Left lung (tissue), 4 donors: ENCODE measurements at regions not wholly inside any gene's neighbourhood (a gene's known extent, or its start where the extent isn't known, plus 50 kb on each side); places are given as distances from the start of the nearest gene placed in this dataset.

Experiments used
- ATAC-seq: fragments of 200-7000 bp; cut with Tn5 transposase; one replicate; pipeline ENCODE4 v1.9.1; 2020; ENCODE audit warnings: moderate library complexity
- DNase-seq, 4 donors: peaks; one replicate each; pipeline ENCODE4 v3.0.0-alpha.2; 2013 to 2020
- H3K27ac ChIP-seq, 2 donors: fragments of 200-600 bp; sonication (generic) in 1 of 2; one replicate each; pipeline versions ENCODE4 v1.5.0 to v1.8.0; 2020 to 2021
- H3K27me3 ChIP-seq, 2 donors: fragments of 200-600 bp; sonication (generic) in 1 of 2; one replicate each; pipeline versions ENCODE4 v1.5.0 to v1.8.0; 2020 to 2021
- H3K36me3 ChIP-seq, 2 donors: fragments of 200-600 bp; sonication (generic) in 1 of 2; one replicate each; pipeline versions ENCODE4 v1.5.0 to v1.8.0; 2020 to 2021
- H3K4me1 ChIP-seq, 2 donors: fragments of 200-600 bp; one replicate each; pipeline ENCODE4 v1.8.0; 2021
- H3K4me3 ChIP-seq, 2 donors: fragments of 200-600 bp; sonication (generic) in 1 of 2; one replicate each; pipeline versions ENCODE4 v1.5.0 to v1.8.0; 2020 to 2021; ENCODE audit warnings: mild to moderate bottlenecking in 1 of 2
- H3K9me3 ChIP-seq, 2 donors: fragments of 200-600 bp; sonication (generic) in 1 of 2; one replicate each; pipeline versions ENCODE4 v1.5.0 to v1.8.0; 2020 to 2021
- CTCF ChIP-seq, 2 donors: fragments of 200-600 bp; sonication (generic) in 1 of 2; IDR thresholded peaks; one replicate each; pipeline versions ENCODE4 v1.5.0 to v1.8.0; 2021; ENCODE audit warnings: antibody characterized with exemption in 2 of 2
- intact Hi-C, 2 donors: fragments of 100-400 bp; cut with DNase I; formaldehyde crosslinking; loops; one replicate each; pipeline versions ENCODE4 v1.11.2 to v1.14.2; 2022
- donor health status: DM: no; HTN: yes; CAD: no.
- donor health status: DM: no; HTN: no; CAD: no.

GRCh38 chr16:49048557-49048956 is 233.1 kb downstream of the CBLN1 start:
- intact Hi-C loops: no loop called here
- Histone ChIP-seq H3K4me3 (no peak overlapping the region), H3K36me3 (no peaks in the 10 kb centered on the region), H3K27ac (no peak overlapping the region), H3K4me1 (no peaks in the 10 kb centered on the region), H3K9me3 (no peaks in the 10 kb centered on the region), H3K27me3 (no peaks in the 10 kb centered on the region)
- DNase-seq (no peak), ATAC-seq (no peak)
- TF ChIP-seq CTCF (IDR thresholded peaks at IDR 0.05): no peak

GRCh38 chr16:49036126-49036525 is 245.5 kb downstream of the CBLN1 start:
- Histone ChIP-seq H3K27ac (no peak overlapping the region), H3K36me3 (no peaks in the 10 kb centered on the region), H3K27me3 (no peaks in the 10 kb centered on the region), H3K4me3 (no peak overlapping the region), H3K9me3 (peaks cover 0 to 4% of the 10 kb centered on the region in 2 donors), H3K4me1 (no peaks in the 10 kb centered on the region)
- no peak for TF ChIP-seq CTCF (IDR thresholded peaks at IDR 0.05)
- no peak for DNase-seq
- no peak for ATAC-seq
- intact Hi-C loops: no loop called here

GRCh38 chr16:49027420-49027819 is 254.2 kb downstream of the CBLN1 start:
- peaks cover 0 to 21% of the 10 kb centered on the region in 2 donors for H3K27me3 ChIP-seq
- DNase-seq: no peak
- H3K9me3 ChIP-seq: no peaks in the 10 kb centered on the region
- no peak overlapping the region for H3K27ac ChIP-seq
- H3K36me3 ChIP-seq: no peaks in the 10 kb centered on the region
- no peak overlapping the region for H3K4me3 ChIP-seq
- no peak for ATAC-seq
- no peaks in the 10 kb centered on the region for H3K4me1 ChIP-seq
- TF ChIP-seq CTCF (IDR thresholded peaks at IDR 0.05): no peak
- intact Hi-C loops: no loop called here

- intact Hi-C loops: no loop called here
- Histone ChIP-seq H3K36me3 (no peaks in the 10 kb centered on the region), H3K27me3 (peaks cover 0 to 26% of the 10 kb centered on the region in 2 donors), H3K4me3 (no peak overlapping the region), H3K4me1 (no peaks in the 10 kb centered on the region), H3K27ac (no peak overlapping the region), H3K9me3 (no peaks in the 10 kb centered on the region)
- TF ChIP-seq CTCF (IDR thresholded peaks at IDR 0.05): no peak
- ATAC-seq (no peak), DNase-seq (no peak)
Measured at GRCh38 chr16:49026566-49027181, 255.0 kb downstream of the CBLN1 start.

- intact Hi-C loops: no loop called here
- ATAC-seq (no peak), DNase-seq (no peak)
- no peak overlapping the region for H3K27ac ChIP-seq
- no peak for TF ChIP-seq CTCF (IDR thresholded peaks at IDR 0.05)
- H3K4me1 ChIP-seq: no peaks in the 10 kb centered on the region
- H3K36me3 ChIP-seq: no peaks in the 10 kb centered on the region
- H3K27me3 ChIP-seq: peaks cover 0 to 43% of the 10 kb centered on the region in 2 donors
- H3K4me3 ChIP-seq: no peak overlapping the region
- no peaks in the 10 kb centered on the region for H3K9me3 ChIP-seq
Measured at GRCh38 chr16:49024896-49025295, 256.7 kb downstream of the CBLN1 start.
